ENCODE measurements at regions not wholly inside any gene's neighbourhood (a gene's known extent, or its start where the extent isn't known, plus 50 kb on each side); places are given as distances from the start of the nearest gene placed in this dataset.

GRCh38 chr4:41443340-41444079 lies 94.4 kb upstream of the LIMCH1 start:
- H3K4me1 ChIP-seq: peaks cover 0 to 66% (median 30%) of the 10 kb centered on the region in 12 donors
- H3K27me3 ChIP-seq: no peaks in the 10 kb centered on the region
- H3K36me3 ChIP-seq: no peaks in the 10 kb centered on the region
- ATAC-seq (peak in 1 of 4 donors; percentile 15), DNase-seq (no peak)
- peak overlapping the region in 2 of 12 donors; percentile 1 to 2 for H3K27ac ChIP-seq
- intact Hi-C loops (cut with DNase I): loop anchor here in 3 of 10 donors (5.0 to 10.0 kb wide), 3 partner anchors 79 to 181 kb away; partner anchors contain the start of gene LIMCH1 (in 1 of the 3)
- no peaks in the 10 kb centered on the region for H3K9me3 ChIP-seq
- TF ChIP-seq POLR2A (IDR thresholded peaks at IDR 0.05): no peak
- no peak overlapping the region for H3K4me3 ChIP-seq
- WGBS, 4 donors: 61 to 69% (median 65%) methylated on average over 5 of the region's 5 CpGs

- TF ChIP-seq POLR2A (IDR thresholded peaks at IDR 0.05): no peak
- 87 to 95% (median 94%) methylated on average over 1 of the region's 1 CpG for WGBS, 4 donors
- Histone ChIP-seq H3K9me3 (no peaks in the 10 kb centered on the region), H3K27ac (peak overlapping the region in 2 of 12 donors; percentile 5 to 31), H3K36me3 (no peaks in the 10 kb centered on the region), H3K4me3 (no peak overlapping the region), H3K4me1 (peaks cover 0 to 60% (median 32%) of the 10 kb centered on the region in 12 donors), H3K27me3 (no peaks in the 10 kb centered on the region)
- no peak for ATAC-seq
- DNase-seq: no peak
- intact Hi-C loops (cut with DNase I): loop anchor here in 2 of 10 donors (10.0 kb wide), 2 partner anchors 88 to 178 kb away; partner anchors contain the start of gene LIMCH1 (in 1 of the 2)
Measured at GRCh38 chr4:41446391-41446790, 91.6 kb upstream of the LIMCH1 start.

- no peaks in the 10 kb centered on the region for H3K9me3 ChIP-seq
- H3K4me1 ChIP-seq: peaks cover 0 to 63% (median 33%) of the 10 kb centered on the region in 12 donors
- WGBS, 4 donors: 92 to 94% (median 93%) methylated on average over 11 of the region's 11 CpGs
- H3K27ac ChIP-seq: peak overlapping the region in 1 of 12 donors; percentile 5
- H3K4me3 ChIP-seq: no peak overlapping the region
- intact Hi-C loops (cut with DNase I): loop anchor here in 2 of 10 donors (10.0 kb wide), 2 partner anchors 88 to 178 kb away; partner anchors contain the start of gene LIMCH1 (in 1 of the 2)
- H3K27me3 ChIP-seq: no peaks in the 10 kb centered on the region
- ATAC-seq: no peak
- H3K36me3 ChIP-seq: no peaks in the 10 kb centered on the region
- no peak for TF ChIP-seq POLR2A (IDR thresholded peaks at IDR 0.05)
- no peak for TF ChIP-seq CTCF (IDR thresholded peaks at IDR 0.05)
- DNase-seq: no peak
Measured at GRCh38 chr4:41446981-41447725, 90.8 kb upstream of the LIMCH1 start.

GRCh38 chr4:41448934-41449333 lies 89.0 kb upstream of the LIMCH1 start:
- H3K4me3 ChIP-seq: no peak overlapping the region
- H3K27ac ChIP-seq: peak overlapping the region in 3 of 12 donors; percentile 25 to 33 (median 27)
- peak in 4 of 5 donors; percentile 62 to 72 (median 67) for DNase-seq
- intact Hi-C loops (cut with DNase I): loop anchor here in 2 of 10 donors (10.0 kb wide), 2 partner anchors 86 to 176 kb away; partner anchors contain the start of gene LIMCH1 (in 1 of the 2)
- WGBS, 4 donors: 41 to 49% (median 47%) methylated on average over 7 of the region's 7 CpGs
- ATAC-seq: peak; percentile 52 to 84 (median 76)
- H3K36me3 ChIP-seq: no peaks in the 10 kb centered on the region
- no peaks in the 10 kb centered on the region for H3K27me3 ChIP-seq
- peaks cover 0 to 60% (median 25%) of the 10 kb centered on the region in 12 donors for H3K4me1 ChIP-seq
- TF ChIP-seq CTCF (IDR thresholded peaks at IDR 0.05): no peak
- no peak for TF ChIP-seq POLR2A (IDR thresholded peaks at IDR 0.05)
- no peaks in the 10 kb centered on the region for H3K9me3 ChIP-seq

GRCh38 chr4:41451961-41452360 lies 86.0 kb upstream of the LIMCH1 start:
- H3K9me3 ChIP-seq: no peaks in the 10 kb centered on the region
- H3K27ac ChIP-seq: no peak overlapping the region
- H3K4me3 ChIP-seq: no peak overlapping the region
- TF ChIP-seq POLR2A (IDR thresholded peaks at IDR 0.05): no peak
- no peak for TF ChIP-seq CTCF (IDR thresholded peaks at IDR 0.05)
- 83 to 92% (median 88%) methylated on average over 3 of the region's 3 CpGs for WGBS, 4 donors
- no peaks in the 10 kb centered on the region for H3K27me3 ChIP-seq
- no peak for ATAC-seq
- intact Hi-C loops (cut with DNase I): loop anchor here in 1 of 10 donors (10.0 kb wide), 1 partner anchor 53 kb away; no protein-coding TSS in a partner anchor
- H3K4me1 ChIP-seq: peaks cover 4 to 69% (median 30%) of the 10 kb centered on the region in 12 donors
- no peak for DNase-seq
- no peaks in the 10 kb centered on the region for H3K36me3 ChIP-seq

Data from heart left ventricle (tissue), 16 donors.